ENCODE measurements at regions not wholly inside any gene's neighbourhood (a gene's known extent, or its start where the extent isn't known, plus 50 kb on each side); places are given as distances from the start of the nearest gene placed in this dataset.
"Not testable (repeated sequence)": the region's sequence is repeated elsewhere in the genome, so short reads cannot be mapped to it uniquely, and the experiment has no call there.

GRCh38 chr14:48096897-48097296 lies 421.5 kb upstream of the MDGA2 start:
- no peak for DNase-seq

GRCh38 chr14:48086516-48086915 lies 411.1 kb upstream of the MDGA2 start:
- DNase-seq, result no peak

GRCh38 chr14:48075487-48075886 lies 400.1 kb upstream of the MDGA2 start:
- DNase-seq, result no peak

GRCh38 chr14:48052973-48053372 lies 377.6 kb upstream of the MDGA2 start:
- DNase-seq, result no peak

GRCh38 chr14:48035836-48036235 lies 360.4 kb upstream of the MDGA2 start:
- no peak for DNase-seq

GRCh38 chr14:48027115-48027514 lies 351.7 kb upstream of the MDGA2 start:
- DNase-seq, result no peak

- no peak for DNase-seq
Measured at GRCh38 chr14:48023881-48024280, 348.5 kb upstream of the MDGA2 start.

GRCh38 chr14:48011484-48011883 lies 336.1 kb upstream of the MDGA2 start:
- DNase-seq, result not testable (repeated sequence)

- DNase-seq, result no peak
Measured at GRCh38 chr14:48008646-48009045, 333.2 kb upstream of the MDGA2 start.

GRCh38 chr14:48005986-48006385 lies 330.6 kb upstream of the MDGA2 start:
- DNase-seq, result no peak

GRCh38 chr14:47993883-47994282 lies 318.5 kb upstream of the MDGA2 start:
- DNase-seq, result no peak

GRCh38 chr14:47988175-47988574 lies 312.8 kb upstream of the MDGA2 start:
- DNase-seq, result no peak

GRCh38 chr14:47978871-47979270 lies 303.5 kb upstream of the MDGA2 start:
- no peak for DNase-seq

GRCh38 chr14:47976139-47976538 lies 300.7 kb upstream of the MDGA2 start:
- no peak for DNase-seq

- DNase-seq, result no peak
Measured at GRCh38 chr14:47966076-47966810, 290.8 kb upstream of the MDGA2 start.

GRCh38 chr14:47961634-47962033 lies 286.2 kb upstream of the MDGA2 start:
- no peak for DNase-seq

- no peak for DNase-seq
Measured at GRCh38 chr14:47959740-47960139, 284.3 kb upstream of the MDGA2 start.

- no peak for DNase-seq
Measured at GRCh38 chr14:47949006-47949405, 273.6 kb upstream of the MDGA2 start.

GRCh38 chr14:47935332-47935731 lies 259.9 kb upstream of the MDGA2 start:
- DNase-seq, result no peak

GRCh38 chr14:47929334-47929733 lies 253.9 kb upstream of the MDGA2 start:
- no peak for DNase-seq

GRCh38 chr14:47921133-47921532 lies 245.7 kb upstream of the MDGA2 start:
- DNase-seq, result no peak

GRCh38 chr14:47919997-47920396 lies 244.6 kb upstream of the MDGA2 start:
- no peak for DNase-seq

- DNase-seq, result no peak
Measured at GRCh38 chr14:47919334-47919846, 244.0 kb upstream of the MDGA2 start.
